LNCaP clone FGC (cell line): ENCODE measurements at regions not wholly inside any gene's neighbourhood (a gene's known extent, or its start where the extent isn't known, plus 50 kb on each side); places are given as distances from the start of the nearest gene placed in this dataset.

Experiments
- DNase-seq: peaks from one replicate; pipeline ENCODE4 v3.0.0-alpha.2; 2011; ENCODE audit warnings: low read depth
- H3K4me3 ChIP-seq: 2 replicates; pipeline ENCODE4 v1.5.1; 2011; ENCODE audit warnings: mild to moderate bottlenecking, low read depth, low read length, control low read depth
- TF ChIP-seq, protein P1 (sequence below): IDR thresholded peaks from 2 replicates; pipeline ENCODE4 v1.5.1; 2012; ENCODE audit warnings: mild to moderate bottlenecking; ENCODE audit not compliant: control insufficient read depth, insufficient read depth; ENCODE audit errors: extremely low read depth

DNA sequence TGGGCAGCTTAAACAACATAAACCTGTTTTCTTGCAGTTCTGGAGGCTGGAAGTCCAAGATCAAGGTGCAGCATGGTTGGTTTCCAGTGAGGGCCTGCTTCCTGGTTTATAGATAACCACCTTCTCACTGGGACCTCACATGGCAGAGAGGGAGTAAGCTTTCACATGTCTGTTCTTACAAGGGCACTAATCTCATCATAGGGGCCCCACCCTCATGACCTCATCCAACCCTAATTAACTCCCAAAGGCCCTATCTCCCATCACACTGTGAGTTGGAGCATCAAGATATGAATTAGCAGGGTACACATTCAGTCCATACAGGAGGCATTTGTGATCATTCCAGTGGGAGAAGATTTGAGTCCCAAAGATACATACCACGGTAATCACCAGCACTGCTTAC lies 50.5 kb upstream of the GRIN2A start:
- DNase-seq, result no peak
- no peak overlapping the region for H3K4me3 ChIP-seq
- TF ChIP-seq, protein P1, sequence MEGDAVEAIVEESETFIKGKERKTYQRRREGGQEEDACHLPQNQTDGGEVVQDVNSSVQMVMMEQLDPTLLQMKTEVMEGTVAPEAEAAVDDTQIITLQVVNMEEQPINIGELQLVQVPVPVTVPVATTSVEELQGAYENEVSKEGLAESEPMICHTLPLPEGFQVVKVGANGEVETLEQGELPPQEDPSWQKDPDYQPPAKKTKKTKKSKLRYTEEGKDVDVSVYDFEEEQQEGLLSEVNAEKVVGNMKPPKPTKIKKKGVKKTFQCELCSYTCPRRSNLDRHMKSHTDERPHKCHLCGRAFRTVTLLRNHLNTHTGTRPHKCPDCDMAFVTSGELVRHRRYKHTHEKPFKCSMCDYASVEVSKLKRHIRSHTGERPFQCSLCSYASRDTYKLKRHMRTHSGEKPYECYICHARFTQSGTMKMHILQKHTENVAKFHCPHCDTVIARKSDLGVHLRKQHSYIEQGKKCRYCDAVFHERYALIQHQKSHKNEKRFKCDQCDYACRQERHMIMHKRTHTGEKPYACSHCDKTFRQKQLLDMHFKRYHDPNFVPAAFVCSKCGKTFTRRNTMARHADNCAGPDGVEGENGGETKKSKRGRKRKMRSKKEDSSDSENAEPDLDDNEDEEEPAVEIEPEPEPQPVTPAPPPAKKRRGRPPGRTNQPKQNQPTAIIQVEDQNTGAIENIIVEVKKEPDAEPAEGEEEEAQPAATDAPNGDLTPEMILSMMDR, result no peak

DNA sequence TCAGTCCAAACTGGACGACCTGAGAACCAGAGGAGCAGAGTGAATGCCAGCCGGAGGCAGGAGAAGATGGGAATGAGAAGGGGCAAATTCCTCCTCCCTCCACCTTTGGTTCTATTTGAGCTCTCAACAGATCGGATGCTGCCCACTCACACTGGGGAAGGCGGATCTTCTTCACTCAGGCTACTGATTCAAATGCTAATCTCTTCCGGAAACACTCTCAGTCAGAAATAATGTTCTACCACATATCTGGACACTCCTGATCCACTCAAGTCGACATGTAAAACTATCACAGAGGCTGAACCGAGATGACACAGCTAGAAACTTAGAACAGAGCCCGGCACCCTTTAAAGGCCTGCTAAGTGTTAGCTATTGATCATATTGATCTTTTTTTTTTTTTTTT lies 57.4 kb upstream of the GRIN2A start:
- no peak overlapping the region for H3K4me3 ChIP-seq
- DNase-seq, result no peak
- TF ChIP-seq, protein P1, result no peak

DNA sequence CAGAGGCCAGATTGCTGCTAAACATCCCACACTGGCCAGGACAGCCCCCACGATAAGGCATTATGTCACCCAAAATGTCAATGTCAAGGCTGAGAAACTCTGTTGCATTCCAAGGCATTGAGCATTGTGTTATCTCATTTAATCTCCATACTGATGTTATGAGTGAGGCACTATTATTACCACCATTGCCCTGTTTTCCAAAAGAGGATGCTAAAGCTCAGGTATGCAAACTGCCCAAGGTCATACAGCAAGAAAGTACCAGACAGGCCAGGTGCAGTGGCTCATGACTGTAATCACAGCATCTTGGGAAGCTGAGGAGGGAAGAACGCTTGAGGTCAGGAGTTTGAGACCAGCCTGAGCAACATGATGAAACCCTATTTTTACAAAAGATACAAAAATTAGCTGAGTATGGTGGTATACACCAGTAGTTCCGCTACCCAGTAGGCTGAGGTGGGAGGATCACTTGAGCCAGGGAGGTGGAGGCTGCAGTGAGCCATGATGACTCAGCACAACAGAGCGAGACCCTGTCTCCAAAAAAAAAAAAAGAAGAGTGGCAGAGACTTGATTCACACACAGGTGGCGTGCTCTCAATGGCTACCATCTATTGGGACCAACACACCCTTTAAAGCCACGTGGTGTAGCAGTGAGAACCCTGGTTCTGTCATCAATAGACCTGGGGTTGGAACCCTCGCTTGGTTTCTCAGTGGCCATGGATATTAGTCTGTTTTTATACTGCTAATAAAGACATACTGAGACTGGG lies 58.8 kb upstream of the GRIN2A start:
- no peak overlapping the region for H3K4me3 ChIP-seq
- TF ChIP-seq, protein P1, result no peak
- no peak for DNase-seq

DNA sequence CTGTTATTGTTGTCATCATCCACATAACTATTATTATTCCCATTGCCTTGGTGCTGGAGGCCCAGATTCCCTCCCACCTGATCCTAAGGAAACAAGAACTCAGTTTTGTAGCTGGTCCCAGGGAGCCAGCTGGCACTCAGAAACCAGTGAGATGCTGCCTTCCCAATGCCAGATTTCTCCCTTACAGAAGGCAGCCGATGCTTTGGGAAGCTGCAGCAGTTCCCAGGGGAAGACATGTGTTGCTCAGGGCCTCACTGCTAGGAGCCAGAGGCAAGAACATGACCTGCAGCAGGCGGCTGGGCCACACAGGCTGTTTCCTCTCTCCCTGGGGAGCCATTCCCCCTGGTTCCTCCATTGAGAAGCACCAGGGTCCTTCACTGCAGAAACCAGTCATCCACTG lies 59.9 kb upstream of the GRIN2A start:
- TF ChIP-seq, protein P1, result no peak
- no peak for DNase-seq
- no peak overlapping the region for H3K4me3 ChIP-seq

DNA sequence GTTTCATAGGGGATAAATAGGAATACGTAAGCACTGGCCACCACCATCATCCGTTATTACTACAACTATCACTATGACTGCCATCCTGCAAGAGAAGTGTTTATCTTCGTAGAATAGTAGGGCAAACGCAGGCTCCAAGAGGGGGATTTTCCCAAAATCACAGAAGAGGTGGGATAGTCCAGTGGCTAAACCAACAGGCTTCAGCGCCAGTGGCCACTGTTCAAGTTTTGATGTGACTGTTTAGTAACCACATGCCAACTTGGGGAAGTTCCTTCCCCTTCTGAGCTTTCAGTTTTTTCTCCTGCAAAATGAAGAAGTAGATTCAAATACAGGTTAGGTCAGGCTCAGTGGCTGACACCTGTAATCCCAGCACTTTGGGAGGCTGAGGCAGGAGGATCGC lies 60.7 kb upstream of the GRIN2A start:
- TF ChIP-seq, protein P1, result no peak
- DNase-seq, result no peak
- no peak overlapping the region for H3K4me3 ChIP-seq

DNA sequence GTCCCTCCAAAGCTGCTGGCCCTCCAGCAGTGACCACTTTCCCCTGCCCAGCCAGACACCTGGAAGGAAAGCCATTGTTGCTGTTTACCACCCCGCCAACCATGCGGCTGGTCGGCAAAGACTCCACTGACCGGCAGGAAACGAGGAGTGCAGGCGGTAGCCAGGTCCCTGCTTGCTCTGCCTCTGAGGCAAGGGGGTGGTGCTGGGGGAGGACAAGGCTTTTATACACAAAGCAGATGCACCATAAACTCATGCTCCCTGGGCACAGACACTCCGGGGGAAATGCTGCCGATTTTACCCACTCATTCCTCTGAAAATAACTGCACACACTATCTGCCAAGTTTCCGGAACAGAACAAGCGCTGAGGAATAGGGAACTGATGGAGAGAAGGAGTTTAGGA lies 62.8 kb upstream of the GRIN2A start:
- TF ChIP-seq, protein P1, result no peak
- DNase-seq, result no peak
- H3K4me3 ChIP-seq, result no peak overlapping the region
